ENCODE measurements at regions not wholly inside any gene's neighbourhood (a gene's known extent, or its start where the extent isn't known, plus 50 kb on each side); places are given as distances from the start of the nearest gene placed in this dataset.

GRCh38 chr16:85263239-85263585 is 150.9 kb upstream of the CIBAR2 start:
- TF ChIP-seq EZH2 (IDR thresholded peaks at IDR 0.05; ENCODE audit: insufficient read depth, poor library complexity, severe bottlenecking), result no peak
- TF ChIP-seq EZH2phosphoT487 (IDR thresholded peaks at IDR 0.05; ENCODE audit: insufficient read depth, low read depth), result no peak
